Endothelial cell of umbilical vein (primary cell): ENCODE measurements at regions not wholly inside any gene's neighbourhood (a gene's known extent, or its start where the extent isn't known, plus 50 kb on each side); places are given as distances from the start of the nearest gene placed in this dataset.

Source experiments
- BruUV-seq: library from RNA; stranded (reverse); fragments of 400-500 nt; replicated peaks from 2 replicates; lab custom pipeline; 2021; lab: Mats Ljungman, UMichigan
- CTCF ChIA-PET: fragments of 300-600, 350-600 bp; sonication (Branson Sonifier 250); formaldehyde crosslinking; loops from one replicate; lab custom pipeline; 2021; ENCODE audit warnings: antibody characterized with exemption, inconsistent platforms; lab: Charles Lee
- POLR2A ChIA-PET: fragments of 300-600, 350-600 bp; sonication (Branson Sonifier 250); formaldehyde crosslinking; loops from one replicate; lab custom pipeline; 2021; ENCODE audit warnings: antibody characterized with exemption, inconsistent platforms; lab: Charles Lee
- DNase-seq: peaks from one replicate; pipeline ENCODE4 v3.0.0-alpha.2; 2011; ENCODE audit warnings: low read depth, low spot score
- FAIRE-seq: peaks from 2 replicates; lab custom pipeline; 2011; peaks lifted over from hg19 to GRCh38; lab: Jason Lieb, UNC
- H2AFZ ChIP-seq: 2 replicates; pipeline ENCODE4 v1.6.0; 2012; ENCODE audit warnings: low read depth, low read length, control low read depth, inconsistent platforms
- H3K27ac ChIP-seq: 2 replicates; pipeline ENCODE4 v1.5.1; 2011; ENCODE audit warnings: low read depth, mild to moderate bottlenecking, control low read depth, low read length, moderate library complexity; ENCODE audit not compliant: insufficient read depth
- H3K27me3 ChIP-seq, 2 experiments: 2 replicates each; pipeline versions ENCODE4 v1.6.0 to v1.6.1; 2011; ENCODE audit warnings: low read length in 2 of 2, mixed read lengths in 1 of 2; ENCODE audit not compliant: control insufficient read depth in 2 of 2, insufficient read depth in 2 of 2
- H3K36me3 ChIP-seq, 2 experiments: 2 replicates in 1 of 2; 3 replicates in 1 of 2; pipeline ENCODE4 v1.5.1; 2011; ENCODE audit warnings: low read length in 2 of 2, mild to moderate bottlenecking in 1 of 2, moderate library complexity in 1 of 2; ENCODE audit not compliant: control insufficient read depth in 2 of 2, insufficient read depth in 2 of 2; ENCODE audit errors: extremely low read depth in 1 of 2
- H3K4me1 ChIP-seq: 3 replicates; pipeline ENCODE4 v1.5.1; 2011; ENCODE audit warnings: mild to moderate bottlenecking, low read length; ENCODE audit not compliant: control insufficient read depth, insufficient read depth; ENCODE audit errors: extremely low read depth
- H3K4me2 ChIP-seq: 2 replicates; pipeline ENCODE4 v1.6.1; 2011; ENCODE audit warnings: low read length, control low read depth, mixed read lengths; ENCODE audit not compliant: insufficient read depth
- H3K4me3 ChIP-seq, 3 experiments: fragments of 200-600 bp in 1 of 3; sonication (generic), shearing (Covaris generic) in 1 of 3; replicated peaks in 1 of 3; 2 replicates each; pipeline ENCODE4 v1.5.1; 2011 to 2016; ENCODE audit warnings: control low read depth in 3 of 3, low read length in 3 of 3, mild to moderate bottlenecking in 2 of 3, inconsistent platforms in 1 of 3, low read depth in 1 of 3, moderate library complexity in 1 of 3; ENCODE audit not compliant: insufficient read depth in 1 of 3
- H3K79me2 ChIP-seq: 2 replicates; pipeline ENCODE4 v1.6.0; 2012; ENCODE audit warnings: low read length, inconsistent platforms; ENCODE audit not compliant: control insufficient read depth, insufficient read depth
- H3K9ac ChIP-seq: replicated peaks from 2 replicates; pipeline ENCODE3; 2011; ENCODE audit warnings: low read length, control low read depth; ENCODE audit not compliant: insufficient read depth; ENCODE audit errors: extremely low read depth
- H3K9me1 ChIP-seq: replicated peaks from 3 replicates; pipeline ENCODE4 v1.6.0; 2011; ENCODE audit warnings: mild to moderate bottlenecking, low read length; ENCODE audit not compliant: control insufficient read depth, insufficient read depth; ENCODE audit errors: extremely low read depth
- H3K9me3 ChIP-seq: replicated peaks from 2 replicates; pipeline ENCODE4 v1.5.1; 2012; ENCODE audit warnings: low read length, inconsistent platforms; ENCODE audit not compliant: control insufficient read depth, insufficient read depth
- H4K20me1 ChIP-seq: replicated peaks from 2 replicates; pipeline ENCODE3; 2011; ENCODE audit warnings: mild to moderate bottlenecking, low read length; ENCODE audit not compliant: control insufficient read depth, insufficient read depth; ENCODE audit errors: extremely low read depth
- CTCF ChIP-seq, 2 donors: IDR thresholded peaks; 1 replicate in 1 of 2; 2 replicates in 1 of 2; pipeline ENCODE4 v1.5.1; 2011; ENCODE audit warnings: low read length in 2 of 2, mild to moderate bottlenecking in 2 of 2, moderate library complexity in 2 of 2, control low read depth in 1 of 2, inconsistent platforms in 1 of 2, low read depth in 1 of 2; ENCODE audit not compliant: insufficient read depth in 1 of 2; ENCODE audit errors: extremely low read depth in 1 of 2
- EZH2 ChIP-seq: IDR thresholded peaks from 2 replicates; pipeline ENCODE4 v1.6.1; 2012; ENCODE audit warnings: borderline replicate concordance, low read depth, mild to moderate bottlenecking, moderate library complexity, low read length, inconsistent platforms; ENCODE audit not compliant: severe bottlenecking
- FOS ChIP-seq: IDR thresholded peaks from 2 replicates; pipeline ENCODE4 v1.6.1; 2011; ENCODE audit warnings: mild to moderate bottlenecking, low read length, moderate library complexity, borderline replicate concordance; ENCODE audit not compliant: insufficient read depth
- GATA2 ChIP-seq: IDR thresholded peaks from 2 replicates; pipeline ENCODE4 v1.7.0; 2011; ENCODE audit warnings: low read depth, mild to moderate bottlenecking, moderate library complexity, mixed read lengths, low read length; ENCODE audit not compliant: insufficient read length, insufficient read depth
- JUN ChIP-seq: IDR thresholded peaks from 2 replicates; pipeline ENCODE4 v1.6.1; 2011; ENCODE audit warnings: borderline replicate concordance, low read depth; ENCODE audit not compliant: insufficient read length, insufficient read depth
- MYC ChIP-seq: IDR thresholded peaks from one replicate; pipeline ENCODE4 v1.6.1; 2011; ENCODE audit warnings: mild to moderate bottlenecking, low read depth, low read length
- POLR2A ChIP-seq: IDR thresholded peaks from 2 replicates; pipeline ENCODE4 v1.6.1; 2012; ENCODE audit warnings: low read depth, mild to moderate bottlenecking, control low read depth, low read length
- POLR2AphosphoS5 ChIP-seq: IDR thresholded peaks from 2 replicates; pipeline ENCODE4 v1.6.1; 2012; ENCODE audit warnings: low read depth, mild to moderate bottlenecking, control low read depth, low read length, moderate library complexity; ENCODE audit not compliant: insufficient read depth
- dilution Hi-C: fragments of 300-500 bp; cut with MboI; formaldehyde crosslinking; loops from one replicate; pipeline ENCODE4 v1.15.0; 2019; ENCODE audit warnings: low sequenced_read_pairs; ENCODE audit not compliant: extremely low pct_ligation_motif_present
- intact Hi-C: fragments of 100-400 bp; cut with micrococcal nuclease; formaldehyde crosslinking; loops from one replicate; pipeline ENCODE4 v1.10.0; 2022
- TF ChIP-seq, protein P1 (sequence below): IDR thresholded peaks from 2 replicates; pipeline ENCODE4 v1.6.1; 2011; ENCODE audit not compliant: insufficient read depth, insufficient read length

DNA sequence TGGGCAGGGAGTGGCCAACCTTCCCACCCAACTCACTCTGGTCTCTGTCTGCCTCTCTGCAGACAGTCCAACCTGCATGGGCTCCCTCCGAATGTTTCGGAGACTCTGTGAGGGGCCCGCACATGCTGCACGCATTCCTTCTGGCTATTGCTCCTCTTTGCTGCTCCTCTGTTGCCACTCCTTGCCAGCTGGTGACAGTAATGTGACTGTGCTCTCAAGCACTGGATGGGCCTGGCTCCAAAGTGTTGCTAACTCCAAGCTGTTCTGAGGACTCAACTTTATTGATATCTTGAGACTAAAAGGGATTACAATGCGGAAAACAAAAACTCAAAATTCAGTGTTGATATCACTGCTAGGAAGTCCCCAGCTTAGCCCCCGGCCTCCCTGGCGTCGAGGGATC, 105.4 kb upstream of the KIF5B start:
- Histone ChIP-seq H3K36me3 (no peaks in the 10 kb centered on the region), H3K9me3 (no peaks in the 10 kb centered on the region), H3K27ac (no peak overlapping the region), H3K79me2 (no peaks in the 10 kb centered on the region), H3K9me1 (no peaks in the 10 kb centered on the region), H3K4me2 (no peak overlapping the region), H3K4me3 (no peak overlapping the region), H4K20me1 (no peaks in the 10 kb centered on the region), H3K9ac (no peak overlapping the region), H2AFZ (no peak overlapping the region), H3K27me3 (peaks cover 0 to 7% of the 10 kb centered on the region in 2 experiments), H3K4me1 (no peaks in the 10 kb centered on the region)
- intact Hi-C loops (no loop called here), dilution Hi-C loops (no loop called here)
- ChIA-PET CTCF (interaction anchor here (1.6 kb wide), 1 partner anchor 11 kb away, joined by 4 read pairs; no protein-coding TSS in a partner anchor), POLR2A (no interaction called here)
- FAIRE-seq: no peak
- no peak for TF ChIP-seq POLR2AphosphoS5
- TF ChIP-seq, protein P1, sequence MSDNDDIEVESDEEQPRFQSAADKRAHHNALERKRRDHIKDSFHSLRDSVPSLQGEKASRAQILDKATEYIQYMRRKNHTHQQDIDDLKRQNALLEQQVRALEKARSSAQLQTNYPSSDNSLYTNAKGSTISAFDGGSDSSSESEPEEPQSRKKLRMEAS: no peak
- TF ChIP-seq JUN: no peak
- TF ChIP-seq FOS: no peak
- no peak for TF ChIP-seq EZH2
- TF ChIP-seq MYC: no peak
- no peak for TF ChIP-seq CTCF (IDR thresholded peaks at IDR 0.05; ENCODE audit: extremely low read depth in 1 of 2, insufficient read depth in 1 of 2, low read depth in 1 of 2, low read length in 2 of 2)
- TF ChIP-seq POLR2A: no peak
- TF ChIP-seq GATA2: no peak
- no peak for DNase-seq
- BruUV-seq: no TSS peak
